HG03060 (cell line): ENCODE measurements at regions not wholly inside any gene's neighbourhood (a gene's known extent, or its start where the extent isn't known, plus 50 kb on each side); places are given as distances from the start of the nearest gene placed in this dataset.

ENCODE experiments used
- ATAC-seq: cut with Tn5 transposase; IDR thresholded peaks from one replicate; pipeline ENCODE4 v1.9.1; 2021; ENCODE audit warnings: low read depth, moderate number of reproducible peaks; ENCODE audit not compliant: unreplicated experiment

DNA sequence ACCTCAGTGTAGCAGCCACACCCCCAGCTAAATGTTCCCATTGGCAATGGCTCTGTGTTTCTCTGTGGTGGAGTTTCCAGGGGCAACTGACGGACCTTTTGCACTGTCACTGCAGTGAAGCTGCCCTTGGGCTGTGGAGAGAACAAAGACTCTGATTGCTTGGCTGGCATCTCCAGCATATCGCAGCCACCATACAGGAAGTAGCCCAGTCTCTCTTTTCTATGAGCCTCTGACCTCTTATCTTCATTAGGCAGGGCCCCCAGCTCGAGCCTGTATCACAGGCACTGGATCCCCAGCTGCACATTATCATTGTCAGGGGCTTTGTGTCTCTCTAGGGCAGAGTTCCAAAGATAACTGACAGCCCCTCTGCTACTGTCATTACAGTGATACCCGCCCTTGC is 483.5 kb downstream of the ARAP2 start:
- no peak for ATAC-seq

DNA sequence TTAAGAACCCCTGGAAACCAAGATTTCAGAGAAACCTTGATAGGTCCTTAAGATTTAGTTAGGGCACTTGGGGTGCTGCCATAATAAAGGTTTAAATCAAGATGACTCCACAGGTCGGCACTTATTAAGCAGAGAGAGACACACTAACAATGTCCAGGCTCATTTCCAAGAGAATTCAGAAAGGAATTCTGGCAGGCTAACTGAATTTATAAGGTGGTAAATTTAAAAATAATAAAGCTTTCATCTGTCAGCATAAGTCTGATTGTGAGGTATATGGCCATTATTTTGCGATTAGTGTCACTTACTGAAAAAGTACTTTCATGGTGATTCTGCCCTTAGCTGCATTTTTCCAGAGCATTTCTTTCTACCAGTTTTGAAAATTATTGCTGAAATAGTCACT is 472.7 kb downstream of the ARAP2 start:
- no peak for ATAC-seq

DNA sequence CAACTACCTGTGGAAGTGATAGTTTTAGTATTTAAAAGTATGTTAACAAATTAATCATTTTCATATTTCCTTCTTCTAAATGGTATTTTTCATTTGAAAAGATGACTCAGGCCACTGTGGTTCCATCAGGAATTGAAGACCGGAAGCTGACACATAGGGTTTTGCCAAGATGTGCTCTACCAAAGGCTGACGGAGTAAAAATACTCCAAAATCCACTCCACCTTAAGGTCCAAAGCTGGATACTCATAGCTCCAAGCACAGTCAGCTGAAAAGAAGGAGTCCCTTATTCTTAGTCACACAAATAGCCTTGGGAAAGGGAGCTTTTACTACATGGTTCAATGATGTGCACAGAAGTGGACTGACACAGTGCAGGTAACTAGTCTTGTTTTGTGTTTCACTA is 472.0 kb downstream of the ARAP2 start:
- ATAC-seq = no peak

DNA sequence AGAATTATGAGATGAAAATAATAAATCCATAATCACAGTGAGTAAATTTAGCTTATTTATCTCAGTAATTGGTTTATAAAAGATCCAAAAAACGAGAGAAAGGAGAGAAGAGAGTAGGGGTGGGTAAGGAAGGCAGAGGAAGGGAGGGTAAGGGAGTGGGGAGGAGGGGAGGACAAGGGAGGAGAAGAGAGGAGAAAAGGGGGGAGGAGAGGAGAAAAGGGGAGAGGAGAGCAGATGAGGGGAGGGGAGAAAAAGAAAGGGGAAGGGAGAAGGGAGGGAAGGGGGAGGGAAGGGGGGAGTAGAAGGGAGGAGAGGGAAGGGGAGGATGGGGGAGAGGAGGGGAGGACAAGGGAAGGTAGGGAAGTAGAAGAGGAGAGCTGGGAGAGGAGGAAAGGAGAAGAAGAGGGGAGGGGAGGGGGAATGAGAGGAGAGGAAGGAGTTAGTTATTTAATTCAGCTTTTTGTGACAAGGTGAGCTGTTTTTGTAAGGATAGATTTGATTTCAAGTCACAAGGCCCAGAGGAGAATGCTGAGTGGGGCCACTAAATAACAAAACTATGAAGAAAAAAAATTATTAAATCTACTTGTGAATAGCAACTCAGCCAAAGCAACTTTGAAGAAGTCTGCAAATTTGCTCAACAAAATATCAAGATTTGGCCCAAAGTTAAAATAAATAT is 454.3 kb downstream of the ARAP2 start:
- no peak for ATAC-seq

DNA sequence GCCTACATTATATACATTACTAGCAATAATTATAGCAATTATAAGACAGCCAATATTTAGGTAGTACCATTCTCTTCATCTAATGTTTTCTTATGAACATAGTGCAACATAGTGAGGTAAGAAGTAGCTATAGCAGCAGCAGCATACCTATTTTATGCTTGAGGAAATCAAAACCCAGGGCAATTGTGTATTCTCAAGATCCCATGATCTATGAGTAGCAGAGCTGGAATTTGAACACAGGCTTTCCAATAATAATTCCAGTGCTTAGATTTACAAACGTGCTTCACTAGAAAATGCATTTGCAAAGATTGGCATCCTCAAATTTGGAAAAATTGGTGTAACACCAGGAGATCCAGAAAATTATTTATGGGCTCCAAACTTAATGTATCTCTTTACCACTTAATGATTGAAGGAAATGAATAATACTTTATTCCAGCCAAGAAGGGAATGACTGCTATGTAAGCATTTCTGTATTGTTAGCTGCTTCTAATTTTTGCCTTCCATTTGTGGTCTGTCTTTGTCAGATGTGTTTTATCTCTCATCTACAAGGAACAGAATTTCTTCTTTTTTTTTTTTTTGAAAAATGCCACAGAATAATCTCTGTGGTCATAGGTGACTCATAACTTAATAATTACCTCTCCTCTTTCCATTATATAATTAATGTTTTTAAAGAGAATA is 451.1 kb downstream of the ARAP2 start:
- ATAC-seq = no peak

DNA sequence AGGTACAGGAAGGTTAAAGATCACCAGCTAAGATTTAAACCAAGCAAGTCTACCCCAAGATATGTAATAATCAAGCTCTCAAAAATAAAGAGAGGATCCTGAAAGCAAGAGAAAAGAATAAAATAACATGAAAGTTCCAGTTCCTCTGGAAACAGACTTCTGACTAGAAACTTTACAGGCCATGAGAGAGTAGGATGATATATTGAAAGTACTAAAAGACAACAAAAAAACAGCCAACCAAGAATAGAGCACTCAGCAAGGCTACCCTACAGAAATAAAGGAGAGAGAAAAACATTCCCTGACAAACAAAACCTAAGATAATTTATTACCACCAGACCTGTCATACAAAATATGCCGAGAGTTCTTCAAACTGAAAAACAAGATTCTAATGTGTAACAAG is 450.5 kb downstream of the ARAP2 start:
- ATAC-seq = no peak

DNA sequence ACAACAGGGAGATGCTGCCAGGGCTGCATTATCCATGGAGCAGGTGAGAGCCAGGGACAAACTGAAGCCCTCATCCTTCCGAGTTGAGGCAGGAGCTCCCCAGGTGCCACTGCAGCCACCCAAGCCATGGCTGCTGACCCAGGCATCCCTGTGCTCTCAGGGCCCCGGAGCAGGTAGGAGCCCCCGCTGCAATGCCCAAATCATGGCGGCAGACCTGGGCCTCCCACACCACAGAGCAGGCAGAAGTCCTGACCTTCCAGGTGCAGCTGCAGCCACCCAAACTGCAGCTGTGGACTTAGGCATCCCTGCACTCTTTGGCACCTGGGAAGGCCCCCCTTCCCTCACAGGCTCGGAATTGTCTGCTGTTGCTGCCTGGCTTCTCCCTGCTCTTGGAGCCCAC is 443.6 kb downstream of the ARAP2 start:
- no peak for ATAC-seq

DNA sequence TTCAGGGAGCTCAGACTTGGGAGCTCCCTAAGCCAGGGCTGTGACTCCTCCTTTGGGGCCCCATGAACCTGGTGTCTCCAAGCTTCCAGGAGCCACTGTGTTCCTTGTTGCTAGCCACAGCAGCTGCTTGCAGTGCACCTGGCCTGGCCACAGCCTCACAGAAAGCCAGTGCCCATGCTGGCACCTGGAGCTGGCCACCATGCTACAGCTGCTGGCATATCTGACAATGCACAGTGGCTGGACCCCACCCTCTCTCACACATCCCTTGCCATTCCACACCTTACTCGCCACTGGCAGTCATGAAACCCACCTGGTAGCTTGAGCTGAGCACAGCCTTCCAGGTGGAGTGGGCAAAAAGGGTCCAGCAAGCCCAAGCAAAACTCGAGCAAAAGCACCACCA is 441.7 kb downstream of the ARAP2 start:
- no peak for ATAC-seq

DNA sequence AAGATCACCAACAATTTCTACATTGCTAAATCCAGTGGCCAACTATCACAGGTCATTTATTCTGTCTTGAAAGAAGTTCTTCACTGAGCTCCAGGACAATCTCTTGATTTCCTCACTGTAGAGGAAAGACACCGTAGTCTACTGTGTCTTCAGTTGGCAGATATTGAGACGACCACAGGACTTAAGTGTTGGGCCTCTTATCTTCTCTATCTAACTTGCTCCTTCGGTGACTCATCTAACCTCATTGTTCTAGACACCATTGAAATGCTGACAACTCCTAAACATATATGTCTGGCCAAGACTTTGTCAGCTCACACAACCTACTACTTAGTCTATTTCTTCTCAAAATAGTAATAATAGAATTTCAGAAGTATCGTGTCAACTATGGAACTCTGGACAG is 425.8 kb downstream of the ARAP2 start:
- no peak for ATAC-seq

DNA sequence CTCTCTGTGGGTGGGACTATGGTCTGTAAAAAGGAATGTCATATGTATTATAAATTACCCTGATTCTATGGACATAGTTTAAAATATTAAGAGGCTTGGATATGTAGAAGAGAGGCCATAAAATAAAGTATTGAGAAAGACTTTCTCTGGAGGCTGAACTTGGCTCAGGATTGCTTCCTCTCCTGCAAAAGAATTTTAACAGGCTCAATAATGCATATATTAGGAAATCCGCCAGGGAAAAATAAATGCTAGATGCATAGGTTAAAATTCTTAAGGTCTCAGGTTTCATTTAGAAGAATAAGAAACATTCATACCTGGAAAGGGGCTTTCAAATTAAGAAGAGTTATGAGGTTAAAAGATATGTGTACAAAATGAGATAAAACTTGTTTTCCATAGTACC is 424.3 kb downstream of the ARAP2 start:
- no peak for ATAC-seq

DNA sequence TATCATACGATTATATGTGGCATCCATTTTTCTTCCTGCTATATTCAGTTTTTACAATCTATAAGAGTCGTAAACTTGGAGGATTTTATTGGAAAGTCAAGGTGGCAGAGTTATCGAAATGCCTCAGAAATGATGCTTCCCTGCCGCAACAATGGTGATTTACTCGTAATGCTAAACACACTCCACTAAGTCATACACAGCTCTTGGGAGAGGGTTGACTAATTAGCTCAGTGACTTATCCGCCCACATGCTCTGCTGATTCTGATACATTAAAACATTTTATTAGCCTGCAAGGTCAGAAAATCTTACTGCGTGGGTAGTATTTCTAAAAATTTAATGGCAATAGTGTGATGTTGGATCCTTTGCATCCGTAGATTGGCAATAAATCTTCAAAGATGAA is 420.1 kb downstream of the ARAP2 start:
- ATAC-seq = no peak

DNA sequence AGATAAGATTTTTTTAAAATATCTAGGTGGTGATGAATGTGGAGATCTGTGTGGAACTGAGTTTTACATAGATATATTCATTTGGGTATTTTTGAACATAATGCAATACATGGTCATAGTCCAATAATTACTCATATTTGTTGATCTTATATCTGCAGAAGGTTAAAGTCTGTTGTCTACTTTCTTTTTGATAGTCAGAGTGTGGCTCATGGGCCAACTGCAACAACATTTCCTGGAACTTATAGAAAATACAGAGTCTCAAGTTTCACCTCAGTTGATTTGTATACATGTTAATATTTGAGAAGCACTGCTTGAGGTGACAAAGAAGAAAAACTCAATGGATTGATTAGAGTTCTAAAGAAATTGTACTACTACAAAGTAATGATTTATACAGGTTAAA is 408.4 kb downstream of the ARAP2 start:
- no peak for ATAC-seq

DNA sequence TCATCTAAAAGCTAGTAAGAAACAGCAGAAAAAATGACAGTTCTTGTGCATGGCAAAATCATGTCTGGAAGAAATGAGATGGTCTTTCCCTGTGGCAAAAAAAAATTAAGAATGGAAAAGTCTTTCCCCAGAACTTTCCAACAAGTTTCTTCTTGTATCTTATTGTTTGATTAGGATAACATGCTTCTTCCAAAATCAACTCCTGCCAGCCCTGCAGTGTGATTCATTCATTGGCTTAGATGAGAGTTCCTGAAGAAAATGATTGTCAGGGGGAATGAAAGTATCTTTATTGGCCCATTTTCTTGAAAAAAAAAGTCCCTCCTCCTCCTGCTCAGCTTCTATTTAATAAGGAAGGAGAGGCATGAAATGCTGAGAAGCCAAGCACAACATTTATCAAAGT is 407.7 kb downstream of the ARAP2 start:
- ATAC-seq = no peak

DNA sequence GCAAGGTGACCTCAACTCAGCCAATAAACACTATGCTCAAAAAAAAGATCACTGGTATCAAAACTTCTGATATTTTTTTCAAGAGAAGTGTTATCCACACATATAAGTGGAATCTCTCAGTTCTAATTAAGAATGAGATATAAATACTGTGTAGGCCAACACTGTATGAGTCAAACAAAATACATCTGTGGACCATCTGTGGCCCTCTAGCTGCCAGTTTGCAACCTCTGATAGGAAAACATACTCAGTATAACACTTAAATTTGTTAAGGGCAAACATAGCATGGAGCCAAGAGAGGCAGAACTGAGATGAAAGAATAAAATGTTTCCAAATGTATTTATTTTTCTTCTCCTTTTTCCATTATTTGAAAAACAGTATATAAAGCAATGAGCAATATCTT is 377.3 kb downstream of the ARAP2 start:
- no peak for ATAC-seq

DNA sequence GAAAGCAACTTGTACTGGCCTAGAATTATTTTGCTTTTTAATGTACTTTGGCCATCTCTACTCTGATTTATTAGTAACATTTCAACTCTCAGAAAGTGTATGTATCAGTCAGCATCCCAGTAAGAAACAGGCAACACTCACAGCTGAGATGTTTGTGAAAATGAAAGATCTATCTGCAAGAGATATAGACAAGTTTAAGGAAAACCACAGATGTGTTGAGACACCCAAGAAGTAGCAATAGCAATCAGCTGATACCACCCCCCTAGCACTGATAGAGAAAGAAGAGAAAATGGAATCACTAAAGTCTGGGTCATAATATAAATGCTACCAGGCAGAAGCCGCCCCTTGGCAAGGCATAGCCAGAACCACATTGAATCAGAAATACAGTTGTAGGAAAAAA is 372.0 kb downstream of the ARAP2 start:
- no peak for ATAC-seq

DNA sequence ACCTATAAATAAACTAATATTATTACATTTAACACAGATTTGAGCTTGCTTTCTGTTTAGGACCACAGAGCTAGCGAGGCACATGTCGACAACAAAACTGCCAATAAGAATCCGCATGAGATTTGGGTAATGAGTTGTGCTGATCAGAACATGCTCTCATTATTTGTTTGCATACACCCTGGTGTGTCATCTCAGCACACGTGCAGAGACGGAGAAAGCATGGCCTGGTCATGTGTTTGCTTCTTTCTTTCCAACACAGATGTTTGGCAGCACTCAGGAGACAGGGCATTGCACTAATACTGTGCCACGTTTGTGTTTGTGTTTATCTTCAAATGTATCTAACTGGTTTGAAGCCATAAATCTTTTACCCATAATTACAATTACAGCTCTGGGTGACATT is 364.8 kb downstream of the ARAP2 start:
- no peak for ATAC-seq

DNA sequence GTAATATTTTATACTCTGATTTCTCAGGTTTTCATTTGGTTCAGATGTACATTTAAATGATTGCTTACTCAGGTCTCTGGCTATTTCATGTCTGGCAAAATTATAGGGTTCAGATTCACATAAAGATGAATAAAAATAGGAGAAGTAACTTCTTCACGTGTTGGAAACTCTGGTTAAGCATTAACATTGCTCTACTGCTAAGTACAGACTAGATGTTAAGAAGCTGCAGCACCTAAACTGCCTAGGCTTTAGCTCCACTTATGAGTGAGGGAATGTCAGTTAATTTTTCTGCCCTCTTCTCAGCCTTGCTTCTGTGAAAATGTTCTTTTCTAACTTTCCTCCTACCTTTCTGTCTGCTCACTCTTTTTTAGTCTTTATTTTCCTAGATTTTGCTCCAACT is 361.2 kb downstream of the ARAP2 start:
- ATAC-seq = no peak

DNA sequence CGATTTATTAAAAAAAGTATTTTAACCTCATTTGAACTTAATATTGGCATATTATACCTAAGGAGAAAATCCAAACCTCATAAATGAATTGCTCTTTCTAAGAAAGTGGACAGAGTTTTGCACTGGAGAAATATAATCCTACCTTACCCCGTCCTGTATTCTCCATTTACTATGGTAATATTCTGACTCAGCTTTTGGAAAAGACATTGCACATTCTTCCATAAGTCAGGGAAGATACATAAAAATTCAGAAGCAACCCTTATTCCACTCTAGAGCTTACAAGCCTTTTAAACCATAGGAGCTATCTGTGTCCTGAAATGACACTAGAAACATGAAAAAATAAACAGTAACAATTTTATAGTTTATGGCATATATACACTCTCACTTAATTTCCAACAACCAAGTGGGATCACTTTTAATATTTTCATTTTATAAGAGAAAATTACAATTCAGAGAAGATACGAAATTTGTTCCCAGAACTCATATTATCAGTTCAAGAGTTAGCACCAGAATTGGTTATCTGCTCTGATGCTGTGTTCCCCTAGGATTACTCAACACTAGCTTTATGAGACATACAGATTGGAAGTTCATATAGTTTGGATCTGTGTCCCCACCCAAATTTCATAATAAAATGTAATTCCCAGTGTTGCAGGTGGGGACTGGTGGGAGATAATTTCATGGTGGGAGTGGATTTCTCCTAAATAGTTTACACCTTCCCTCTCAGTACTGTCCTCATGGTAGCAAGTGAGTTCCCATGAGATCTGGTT is 359.4 kb downstream of the ARAP2 start:
- no peak for ATAC-seq

DNA sequence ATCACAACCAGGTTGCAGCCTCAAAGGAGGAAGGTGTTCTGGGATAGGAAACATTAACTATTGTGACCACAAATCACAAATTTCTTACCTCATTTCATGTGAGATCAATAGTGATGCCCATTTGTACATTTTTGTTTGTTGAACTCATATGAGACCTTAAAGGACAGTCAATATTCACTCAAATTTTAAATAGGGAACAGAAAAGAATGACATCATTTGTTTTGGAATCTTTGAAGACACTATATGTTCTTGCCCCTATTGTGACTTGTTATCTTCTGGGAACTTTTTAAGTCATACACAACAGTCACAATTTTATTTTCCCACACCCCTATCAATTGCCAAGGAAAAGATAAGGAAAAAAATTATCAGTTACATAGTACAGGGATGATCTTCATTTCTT is 346.5 kb downstream of the ARAP2 start:
- no peak for ATAC-seq

DNA sequence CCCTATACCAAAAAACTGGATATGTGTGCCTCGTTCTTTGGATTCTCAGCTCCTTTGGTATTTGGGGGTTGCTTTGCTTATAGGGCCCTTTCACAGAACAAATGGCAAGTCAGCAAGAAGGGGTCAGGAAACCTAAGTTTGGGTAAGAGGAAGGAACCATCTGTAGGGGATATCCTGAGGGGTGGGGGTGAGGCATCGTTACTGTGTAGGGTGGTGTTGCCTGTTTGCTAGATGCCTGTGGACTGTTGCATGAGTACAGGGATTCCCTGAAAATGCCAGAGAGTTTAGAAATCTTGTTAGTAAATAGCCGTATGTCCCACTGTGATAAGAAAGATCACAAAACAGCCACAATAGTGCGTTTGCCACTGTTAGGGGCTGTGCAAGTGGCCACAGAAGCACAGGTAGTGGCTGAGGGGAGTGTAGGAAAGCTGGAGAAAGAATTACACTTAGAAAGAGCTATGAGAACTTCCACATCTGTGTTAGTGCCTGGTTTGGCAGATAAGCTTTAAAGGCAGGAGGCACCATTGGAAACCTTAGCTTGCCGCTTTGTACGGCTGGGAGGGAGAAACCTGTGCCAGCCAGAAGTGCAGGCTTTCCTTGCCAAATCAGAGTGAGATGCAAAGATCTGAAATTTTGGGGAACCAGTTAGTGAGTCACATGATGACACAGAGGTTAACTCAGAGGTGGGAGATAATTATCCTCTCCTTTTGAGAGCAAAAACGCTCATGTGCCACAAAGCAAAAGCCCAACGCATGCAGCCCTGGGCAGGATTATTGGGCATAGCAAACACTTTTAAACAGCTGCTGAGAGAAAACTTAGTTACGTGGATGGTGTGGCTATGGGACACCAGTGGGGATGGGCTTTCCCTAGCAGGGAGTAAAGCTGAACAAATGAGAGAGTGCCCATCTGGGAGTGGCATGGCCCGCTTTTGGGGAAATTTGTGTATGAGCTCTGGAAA is 343.7 kb downstream of the ARAP2 start:
- ATAC-seq = no peak

DNA sequence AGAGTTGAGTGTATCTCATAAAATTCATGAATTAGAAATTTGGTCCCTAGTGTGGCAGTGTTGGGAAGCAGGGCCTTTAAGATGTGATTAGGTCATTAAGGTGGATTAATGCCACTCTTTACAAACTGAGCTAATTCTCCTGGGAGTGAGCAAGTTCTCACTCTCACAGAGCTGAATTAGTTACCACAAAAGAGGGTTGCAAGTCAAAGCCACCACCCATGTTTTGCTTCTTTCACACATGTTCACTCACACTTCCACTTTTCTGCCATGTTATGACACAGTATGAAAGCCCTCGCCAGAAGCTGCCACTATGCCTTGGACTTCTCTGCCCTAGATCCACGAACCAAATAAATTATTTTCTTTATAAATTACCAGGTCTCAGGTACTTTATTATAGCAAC is 332.1 kb downstream of the ARAP2 start:
- peak; percentile 97 for ATAC-seq
